ENCODE measurements at regions not wholly inside any gene's neighbourhood (a gene's known extent, or its start where the extent isn't known, plus 50 kb on each side); places are given as distances from the start of the nearest gene placed in this dataset.

GRCh38 chr6:50935442-50935841 lies 116.8 kb downstream of the TFAP2B start:
- Histone ChIP-seq H3K9ac (ENCODE audit: low read length) (no peak overlapping the region), H2AFZ (ENCODE audit: low read depth, low read length) (no peak overlapping the region), H3K9me3 (ENCODE audit: low read length) (no peaks in the 10 kb centered on the region), H3K79me2 (replicated peaks; ENCODE audit: insufficient read depth, low read length) (no peaks in the 10 kb centered on the region), H3K27ac (ENCODE audit: low read length) (no peak overlapping the region), H3K36me3 (ENCODE audit: insufficient read depth, low read length) (no peaks in the 10 kb centered on the region), H3K4me3 (ENCODE audit: low read length) (no peak overlapping the region), H3F3A (ENCODE audit: insufficient read depth, low read length, poor library complexity, severe bottlenecking) (no peaks in the 10 kb centered on the region), H3K4me2 (ENCODE audit: low read length) (no peak overlapping the region), H4K20me1 (ENCODE audit: insufficient read depth) (no peaks in the 10 kb centered on the region), H3K9me2 (ENCODE audit: insufficient read depth, low read length) (no peaks in the 10 kb centered on the region), H3K27me3 (ENCODE audit: insufficient read depth, low read depth, low read length) (no peaks in the 10 kb centered on the region)
- no peak for TF ChIP-seq TAF1 (IDR thresholded peaks at IDR 0.05; ENCODE audit: low read depth)
- TF ChIP-seq RAD21 (conservative IDR thresholded peaks at IDR 0.05) = no peak
- TF ChIP-seq CTCF (IDR thresholded peaks at IDR 0.05; ENCODE audit: poor library complexity, severe bottlenecking) = no peak
- TF ChIP-seq SMC3 (conservative IDR thresholded peaks at IDR 0.05; ENCODE audit: poor library complexity) = no peak
- no peak for TF ChIP-seq EZH2 (IDR thresholded peaks at IDR 0.05; ENCODE audit: borderline replicate concordance, insufficient read depth, low read length, poor library complexity, severe bottlenecking)
- TF ChIP-seq, protein P1, sequence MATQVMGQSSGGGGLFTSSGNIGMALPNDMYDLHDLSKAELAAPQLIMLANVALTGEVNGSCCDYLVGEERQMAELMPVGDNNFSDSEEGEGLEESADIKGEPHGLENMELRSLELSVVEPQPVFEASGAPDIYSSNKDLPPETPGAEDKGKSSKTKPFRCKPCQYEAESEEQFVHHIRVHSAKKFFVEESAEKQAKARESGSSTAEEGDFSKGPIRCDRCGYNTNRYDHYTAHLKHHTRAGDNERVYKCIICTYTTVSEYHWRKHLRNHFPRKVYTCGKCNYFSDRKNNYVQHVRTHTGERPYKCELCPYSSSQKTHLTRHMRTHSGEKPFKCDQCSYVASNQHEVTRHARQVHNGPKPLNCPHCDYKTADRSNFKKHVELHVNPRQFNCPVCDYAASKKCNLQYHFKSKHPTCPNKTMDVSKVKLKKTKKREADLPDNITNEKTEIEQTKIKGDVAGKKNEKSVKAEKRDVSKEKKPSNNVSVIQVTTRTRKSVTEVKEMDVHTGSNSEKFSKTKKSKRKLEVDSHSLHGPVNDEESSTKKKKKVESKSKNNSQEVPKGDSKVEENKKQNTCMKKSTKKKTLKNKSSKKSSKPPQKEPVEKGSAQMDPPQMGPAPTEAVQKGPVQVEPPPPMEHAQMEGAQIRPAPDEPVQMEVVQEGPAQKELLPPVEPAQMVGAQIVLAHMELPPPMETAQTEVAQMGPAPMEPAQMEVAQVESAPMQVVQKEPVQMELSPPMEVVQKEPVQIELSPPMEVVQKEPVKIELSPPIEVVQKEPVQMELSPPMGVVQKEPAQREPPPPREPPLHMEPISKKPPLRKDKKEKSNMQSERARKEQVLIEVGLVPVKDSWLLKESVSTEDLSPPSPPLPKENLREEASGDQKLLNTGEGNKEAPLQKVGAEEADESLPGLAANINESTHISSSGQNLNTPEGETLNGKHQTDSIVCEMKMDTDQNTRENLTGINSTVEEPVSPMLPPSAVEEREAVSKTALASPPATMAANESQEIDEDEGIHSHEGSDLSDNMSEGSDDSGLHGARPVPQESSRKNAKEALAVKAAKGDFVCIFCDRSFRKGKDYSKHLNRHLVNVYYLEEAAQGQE (IDR thresholded peaks at IDR 0.05; ENCODE audit: borderline replicate concordance) = no peak
- TF ChIP-seq EP300 (conservative IDR thresholded peaks at IDR 0.05; ENCODE audit: poor library complexity, severe bottlenecking) = no peak
- TF ChIP-seq POLR2AphosphoS5 (IDR thresholded peaks at IDR 0.05) = no peak
- TF ChIP-seq MXI1 (conservative IDR thresholded peaks at IDR 0.05; ENCODE audit: poor library complexity, severe bottlenecking) = no peak

- Histone ChIP-seq H3K9me3 (ENCODE audit: low read length) (no peaks in the 10 kb centered on the region), H3K27ac (ENCODE audit: low read length) (no peak overlapping the region), H3K79me2 (replicated peaks; ENCODE audit: insufficient read depth, low read length) (no peaks in the 10 kb centered on the region), H3K4me3 (ENCODE audit: low read length) (no peak overlapping the region), H3K9ac (ENCODE audit: low read length) (no peak overlapping the region), H3K4me2 (ENCODE audit: low read length) (no peak overlapping the region), H2AFZ (ENCODE audit: low read depth, low read length) (no peak overlapping the region), H3F3A (ENCODE audit: insufficient read depth, low read length, poor library complexity, severe bottlenecking) (no peaks in the 10 kb centered on the region), H3K9me2 (ENCODE audit: insufficient read depth, low read length) (no peaks in the 10 kb centered on the region), H3K27me3 (ENCODE audit: insufficient read depth, low read depth, low read length) (no peaks in the 10 kb centered on the region), H4K20me1 (ENCODE audit: insufficient read depth) (no peaks in the 10 kb centered on the region), H3K36me3 (ENCODE audit: insufficient read depth, low read length) (no peaks in the 10 kb centered on the region)
- TF ChIP-seq EP300 (conservative IDR thresholded peaks at IDR 0.05; ENCODE audit: poor library complexity, severe bottlenecking) (no peak), CTCF (IDR thresholded peaks at IDR 0.05; ENCODE audit: poor library complexity, severe bottlenecking) (no peak), RAD21 (conservative IDR thresholded peaks at IDR 0.05) (no peak)
Observed at GRCh38 chr6:50936277-50936681, 117.6 kb downstream of the TFAP2B start.

Data from neural cell (in vitro differentiated cells).